PC-3 (cell line): ENCODE measurements at regions not wholly inside any gene's neighbourhood (a gene's known extent, or its start where the extent isn't known, plus 50 kb on each side); places are given as distances from the start of the nearest gene placed in this dataset.

Experiments used
- ATAC-seq: fragments of 200-7000 bp; cut with Tn5 transposase; 2 replicates; pipeline ENCODE4 v1.9.1; 2020; ENCODE audit warnings: mild to moderate bottlenecking, moderate library complexity
- BruUV-seq: library from RNA; stranded (reverse); fragments of 400-500 nt; replicated peaks from 2 replicates; lab custom pipeline; 2021; lab: Mats Ljungman, UMichigan
- CTCF ChIA-PET: fragments of 300-600 bp; sonication (Branson Sonifier 250); formaldehyde crosslinking; loops from one replicate; lab custom pipeline; 2022; ENCODE audit warnings: antibody characterized with exemption; lab: Charles Lee
- POLR2A ChIA-PET: fragments of 300-600 bp; sonication (Branson Sonifier 250); formaldehyde crosslinking; loops from one replicate; lab custom pipeline; 2022; ENCODE audit warnings: antibody characterized with exemption; ENCODE audit not compliant: unreplicated experiment; lab: Charles Lee
- DNase-seq: peaks from one replicate; pipeline ENCODE4 v3.0.0-alpha.2; 2015
- H2AFZ ChIP-seq: fragments of 300-600 bp; sonication (generic); 2 replicates; pipeline ENCODE4 v1.6.0; 2016; ENCODE audit warnings: antibody characterized with exemption, low read length
- H3F3A ChIP-seq: fragments of 300-600 bp; sonication (generic); one replicate; pipeline ENCODE4 v1.6.0; 2017; ENCODE audit warnings: antibody characterized with exemption, low read length, control low read depth, mild to moderate bottlenecking; ENCODE audit not compliant: unreplicated experiment
- H3K27ac ChIP-seq: fragments of 300-600 bp; sonication (generic); 2 replicates; pipeline ENCODE4 v1.5.1; 2016; ENCODE audit warnings: mild to moderate bottlenecking, low read length
- H3K27me3 ChIP-seq: fragments of 300-600 bp; sonication (generic); 2 replicates; pipeline ENCODE4 v1.6.1; 2016; ENCODE audit warnings: low read length, mixed read lengths
- H3K36me3 ChIP-seq: fragments of 300-600 bp; sonication (generic); 2 replicates; pipeline ENCODE4 v1.6.1; 2016; ENCODE audit warnings: low read depth, mixed run types, low read length, mixed read lengths
- H3K4me1 ChIP-seq: fragments of 300-600 bp; sonication (generic); 2 replicates; pipeline ENCODE4 v1.5.1; 2016; ENCODE audit warnings: low read length; ENCODE audit not compliant: insufficient read depth
- H3K4me2 ChIP-seq: fragments of 300-600 bp; sonication (generic); 2 replicates; pipeline ENCODE4 v1.6.0; 2016; ENCODE audit warnings: low read length
- H3K4me3 ChIP-seq: fragments of 300-600 bp; sonication (generic); 2 replicates; pipeline ENCODE4 v1.5.1; 2016; ENCODE audit warnings: mild to moderate bottlenecking, low read length, mixed read lengths
- H3K79me2 ChIP-seq: fragments of 300-600 bp; sonication (generic); 2 replicates; pipeline ENCODE4 v1.6.1; 2017; ENCODE audit warnings: low read length, mixed read lengths
- H3K9ac ChIP-seq: fragments of 300-600 bp; sonication (generic); 2 replicates; pipeline ENCODE4 v1.6.0; 2016; ENCODE audit warnings: mild to moderate bottlenecking, low read length
- H3K9me2 ChIP-seq: fragments of 300-600 bp; sonication (generic); replicated peaks from 2 replicates; pipeline ENCODE4 v1.6.1; 2016; ENCODE audit warnings: mixed run types, low read length, mixed read lengths
- H3K9me3 ChIP-seq: fragments of 300-600 bp; sonication (generic); 2 replicates; pipeline ENCODE4 v1.6.1; 2016; ENCODE audit warnings: low read length, mixed read lengths
- H4K20me1 ChIP-seq: fragments of 300-600 bp; sonication (generic); 2 replicates; pipeline ENCODE4 v1.6.1; 2016; ENCODE audit warnings: low read length, mixed read lengths
- EZH2 ChIP-seq: fragments of 300-600 bp; sonication (generic); IDR thresholded peaks from one replicate; pipeline ENCODE4 v1.6.1; 2017; ENCODE audit warnings: antibody characterized with exemption, mild to moderate bottlenecking, low read length; ENCODE audit not compliant: unreplicated experiment
- EZH2phosphoT487 ChIP-seq: fragments of 300-600 bp; sonication (generic); IDR thresholded peaks from 2 replicates; pipeline ENCODE4 v1.6.1; 2018; ENCODE audit warnings: mild to moderate bottlenecking, antibody characterized with exemption, low read length, borderline replicate concordance
- intact Hi-C: fragments of 100-400 bp; cut with micrococcal nuclease; formaldehyde crosslinking; loops from 2 replicates; pipeline ENCODE4 v1.9.0; 2023
- TF ChIP-seq, protein P1 (sequence below): fragments of 300-600 bp; sonication (generic); conservative IDR thresholded peaks from 2 replicates; pipeline ENCODE4 v1.5.1; 2017; ENCODE audit warnings: antibody characterized with exemption, low read depth, mild to moderate bottlenecking, low read length

DNA sequence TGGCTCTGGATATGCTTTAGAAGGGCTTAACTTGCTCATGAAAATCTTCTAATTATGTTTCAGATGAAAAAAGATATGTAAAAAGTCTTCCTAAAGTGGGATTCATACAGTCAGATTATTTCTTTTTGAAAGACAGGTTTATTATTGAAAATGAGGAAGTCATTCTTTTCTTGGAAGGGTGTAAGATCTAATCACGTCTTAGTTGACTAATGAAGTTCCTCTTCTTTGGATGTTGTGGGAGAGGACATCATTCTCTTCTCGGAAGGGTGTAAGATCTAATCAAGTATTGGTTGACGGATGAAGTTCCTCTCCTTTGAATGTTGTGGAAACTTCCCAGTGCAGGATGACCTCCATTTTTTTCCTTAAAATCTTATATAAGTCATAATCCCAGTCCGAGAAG, 74.9 kb downstream of the ALG10 start:
- ChIA-PET POLR2A (no interaction called here), CTCF (no interaction called here)
- Histone ChIP-seq H3K4me3 (no peak overlapping the region), H3K9ac (no peak overlapping the region), H3K4me1 (no peaks in the 10 kb centered on the region), H4K20me1 (no peaks in the 10 kb centered on the region), H3K9me2 (no peaks in the 10 kb centered on the region), H3K36me3 (no peaks in the 10 kb centered on the region), H2AFZ (no peak overlapping the region), H3K27ac (no peak overlapping the region), H3K9me3 (no peaks in the 10 kb centered on the region), H3K79me2 (no peaks in the 10 kb centered on the region), H3K4me2 (no peak overlapping the region), H3F3A (no peaks in the 10 kb centered on the region), H3K27me3 (no peaks in the 10 kb centered on the region)
- DNase-seq (no peak), ATAC-seq (no peak)
- TF ChIP-seq EZH2 = no peak
- TF ChIP-seq, protein P1, sequence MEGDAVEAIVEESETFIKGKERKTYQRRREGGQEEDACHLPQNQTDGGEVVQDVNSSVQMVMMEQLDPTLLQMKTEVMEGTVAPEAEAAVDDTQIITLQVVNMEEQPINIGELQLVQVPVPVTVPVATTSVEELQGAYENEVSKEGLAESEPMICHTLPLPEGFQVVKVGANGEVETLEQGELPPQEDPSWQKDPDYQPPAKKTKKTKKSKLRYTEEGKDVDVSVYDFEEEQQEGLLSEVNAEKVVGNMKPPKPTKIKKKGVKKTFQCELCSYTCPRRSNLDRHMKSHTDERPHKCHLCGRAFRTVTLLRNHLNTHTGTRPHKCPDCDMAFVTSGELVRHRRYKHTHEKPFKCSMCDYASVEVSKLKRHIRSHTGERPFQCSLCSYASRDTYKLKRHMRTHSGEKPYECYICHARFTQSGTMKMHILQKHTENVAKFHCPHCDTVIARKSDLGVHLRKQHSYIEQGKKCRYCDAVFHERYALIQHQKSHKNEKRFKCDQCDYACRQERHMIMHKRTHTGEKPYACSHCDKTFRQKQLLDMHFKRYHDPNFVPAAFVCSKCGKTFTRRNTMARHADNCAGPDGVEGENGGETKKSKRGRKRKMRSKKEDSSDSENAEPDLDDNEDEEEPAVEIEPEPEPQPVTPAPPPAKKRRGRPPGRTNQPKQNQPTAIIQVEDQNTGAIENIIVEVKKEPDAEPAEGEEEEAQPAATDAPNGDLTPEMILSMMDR = no peak
- TF ChIP-seq EZH2phosphoT487 = no peak
- intact Hi-C loops = no loop called here
- BruUV-seq = no TSS peak

DNA sequence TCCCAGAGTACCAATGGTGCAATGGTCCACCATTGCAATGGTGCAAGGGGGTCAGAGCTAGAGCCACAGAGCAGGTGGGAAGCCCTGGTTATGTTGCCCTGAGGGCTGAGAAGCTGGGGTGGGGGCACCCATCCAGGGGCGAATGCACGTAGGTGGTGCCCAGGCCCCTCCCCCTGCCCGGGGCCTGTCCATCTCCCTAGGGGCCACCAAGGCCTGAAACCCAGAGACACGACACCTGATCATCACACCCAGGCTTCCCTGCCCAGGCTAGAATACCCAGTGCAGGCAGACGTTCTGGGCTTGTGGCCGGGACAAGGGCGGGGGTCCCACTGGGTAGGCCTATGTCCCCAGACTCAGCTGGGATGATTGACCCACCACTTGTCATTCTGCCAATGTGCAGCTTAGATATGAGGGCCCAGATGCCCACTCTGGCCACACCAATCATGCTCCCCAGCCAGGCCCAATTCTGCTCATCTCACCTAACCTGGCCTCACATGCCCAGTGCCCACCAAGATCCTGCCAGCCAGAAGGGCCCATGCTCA, 83.2 kb downstream of the ALG10 start:
- Histone ChIP-seq H3K27ac (no peak overlapping the region), H3K79me2 (no peaks in the 10 kb centered on the region), H2AFZ (no peak overlapping the region), H3K4me2 (no peak overlapping the region), H4K20me1 (no peaks in the 10 kb centered on the region), H3K9me2 (no peaks in the 10 kb centered on the region), H3K9me3 (no peaks in the 10 kb centered on the region), H3K27me3 (no peaks in the 10 kb centered on the region), H3K9ac (no peak overlapping the region), H3K36me3 (no peaks in the 10 kb centered on the region), H3K4me1 (no peaks in the 10 kb centered on the region), H3F3A (no peaks in the 10 kb centered on the region), H3K4me3 (no peak overlapping the region)
- BruUV-seq = no TSS peak
- TF ChIP-seq EZH2 (no peak), EZH2phosphoT487 (no peak)
- TF ChIP-seq, protein P1 = no peak
- ATAC-seq (no peak), DNase-seq (no peak)
- intact Hi-C loops = no loop called here
- ChIA-PET POLR2A (no interaction called here), CTCF (no interaction called here)

DNA sequence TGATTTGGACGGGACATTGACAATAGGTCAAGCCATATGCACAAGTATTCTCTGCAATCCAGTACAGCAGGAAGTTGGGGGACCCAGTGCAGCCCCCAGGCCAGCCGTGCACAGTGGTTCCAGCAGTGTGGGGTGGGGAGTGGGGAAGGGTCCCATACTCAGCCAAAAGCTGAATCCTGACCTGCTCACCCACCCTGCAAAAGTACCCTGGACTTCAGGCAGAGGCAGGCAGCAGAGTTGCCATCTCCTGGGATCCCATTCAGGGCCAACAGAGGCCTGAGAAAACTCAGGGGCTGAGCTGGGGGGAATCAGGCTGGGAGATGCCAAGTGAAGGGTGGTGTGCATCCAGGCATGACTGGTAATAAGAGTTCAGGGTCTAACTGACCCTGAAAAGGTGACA, 83.9 kb downstream of the ALG10 start:
- no peaks in the 10 kb centered on the region for H4K20me1 ChIP-seq
- H3K4me1 ChIP-seq = peaks cover 4% of the 10 kb centered on the region; the same call in 1 of the 2 replicates
- no peak overlapping the region for H3K4me2 ChIP-seq
- TF ChIP-seq, protein P1 = no peak
- TF ChIP-seq EZH2phosphoT487 (no peak), EZH2 (no peak)
- no peak for DNase-seq
- intact Hi-C loops = no loop called here
- H3K79me2 ChIP-seq = no peaks in the 10 kb centered on the region
- H3K4me3 ChIP-seq = no peak overlapping the region
- H3K36me3 ChIP-seq = no peaks in the 10 kb centered on the region
- H3K9me3 ChIP-seq = no peaks in the 10 kb centered on the region
- H3K9me2 ChIP-seq = no peaks in the 10 kb centered on the region
- H3K9ac ChIP-seq = no peak overlapping the region
- H3F3A ChIP-seq = no peaks in the 10 kb centered on the region
- ChIA-PET CTCF (no interaction called here), POLR2A (no interaction called here)
- H3K27me3 ChIP-seq = no peaks in the 10 kb centered on the region
- ATAC-seq = no peak
- no peak overlapping the region for H2AFZ ChIP-seq
- no peak overlapping the region for H3K27ac ChIP-seq
- BruUV-seq = no TSS peak
